Heart right ventricle (tissue), 16 donors: ENCODE measurements at regions not wholly inside any gene's neighbourhood (a gene's known extent, or its start where the extent isn't known, plus 50 kb on each side); places are given as distances from the start of the nearest gene placed in this dataset.

Experiments used
- ATAC-seq, 8 donors: fragments of 200-7000 bp; cut with Tn5 transposase; one replicate each; pipeline ENCODE4 v1.9.1; 2020; ENCODE audit warnings: mild to moderate bottlenecking in 8 of 8, moderate library complexity in 8 of 8, moderate number of reproducible peaks in 1 of 8
- DNase-seq, 2 donors: peaks; one replicate each; pipeline ENCODE4 v3.0.0-alpha.2; 2020
- H3K27ac ChIP-seq, 10 donors: fragments of 200-600 bp; sonication (generic) in 2 of 10; one replicate each; pipeline versions ENCODE4 v1.5.0 to v1.8.0; 2020 to 2022; ENCODE audit warnings: mild to moderate bottlenecking in 3 of 10
- H3K27me3 ChIP-seq, 7 donors: fragments of 200-600 bp; one replicate each; pipeline ENCODE4 v1.8.0; 2021 to 2022; ENCODE audit warnings: mild to moderate bottlenecking in 2 of 7
- H3K36me3 ChIP-seq, 9 donors: fragments of 200-600 bp; sonication (generic) in 1 of 9; one replicate each; pipeline versions ENCODE4 v1.5.0 to v1.8.0; 2020 to 2022; ENCODE audit warnings: mild to moderate bottlenecking in 2 of 9
- H3K4me1 ChIP-seq, 9 donors: fragments of 200-600 bp; sonication (generic) in 1 of 9; one replicate each; pipeline versions ENCODE4 v1.5.0 to v1.8.0; 2020 to 2022; ENCODE audit warnings: mild to moderate bottlenecking in 4 of 9
- H3K4me3 ChIP-seq, 10 donors: fragments of 200-600 bp; sonication (generic) in 2 of 10; one replicate each; pipeline versions ENCODE4 v1.5.0 to v1.8.0; 2020 to 2022; ENCODE audit warnings: mild to moderate bottlenecking in 7 of 10, moderate library complexity in 2 of 10
- H3K9me3 ChIP-seq, 11 donors: fragments of 200-600 bp in 10 of 11; sonication (generic) in 2 of 11; one replicate each; pipeline versions ENCODE4 v1.5.0 to v1.8.0; 2013 to 2022; ENCODE audit warnings: mild to moderate bottlenecking in 2 of 11, control low read depth in 1 of 11, moderate library complexity in 1 of 11
- CTCF ChIP-seq, 9 donors: fragments of 200-600 bp; sonication (generic) in 2 of 9; IDR thresholded peaks; one replicate each; pipeline versions ENCODE4 v1.5.0 to v1.8.0; 2021 to 2022; ENCODE audit warnings: antibody characterized with exemption in 9 of 9, mild to moderate bottlenecking in 5 of 9, moderate library complexity in 1 of 9
- WGBS, 2 donors: extraction: QIAGEN DNeasy Blood & Tissue Kit; methylation state at CpG; one replicate each; pipeline ENCODE4 v1.1.7; 2013; ENCODE audit warnings: inconsistent platforms in 1 of 2; 5-methylcytosine and 5-hydroxymethylcytosine counted together
- intact Hi-C, 10 donors: fragments of 100-400 bp; cut with DNase I; formaldehyde crosslinking; loops; one replicate each; pipeline versions ENCODE4 v1.11.1 to v1.14.2; 2022
- donor health status: Arrhythmogenic right ventricular cardiomyopathy.
- donor health status: ischemic (EF 13 %, LVEDD 7.1; RV severe dilation, severe dysfunction).
- donor health status: healthy with polysubstance abuse.
- donor health status: DM: no; HTN: yes; CAD: no.
- donor health status: DM: no; HTN: no; CAD: no.
- donor health status: ischemic (EF 25% LVEDD 6.9; RV normal size, moderate dysfunction).
- donor health status: ischemic (EF 25% LVEDD 5.7; RV mildly dilated, moderate dysfunction).
- donor health status: healthy.
- donor health status: DM: yes; HTN: yes; CAD: no.
- donor health status: Ischemic cardiomyopathy.
- donor health status: ischemic (EF 35%, LVEDD 5.7; RV mildly dilated, moderate dysfunction).
- donor health status: nonischemic (EF 11% LVEDD 7.7; RV severe dilation, severe dysfunction).
- donor health status: DM: yes; HTN: yes; CAD: no.
- donor health status: PGD.
- donor health status: ischemic (EF 29% LVEDD 5.4; RV normal size, mild dysfunction).
- donor health status: nonischemic (EF 23%, LVEDD 6.1; RV moderate dilation, normal function).

- WGBS, 2 donors = 73 to 80% methylated on average over 9 of the region's 9 CpGs
- intact Hi-C loops = loop anchor here in 7 of 10 donors (5.0 to 10.0 kb wide), 11 partner anchors 95 to 805 kb away; partner anchors contain the start of gene GATA6 (in 1 of the 7)
- H3K4me1 ChIP-seq = peaks cover 0 to 19% (median 0%) of the 10 kb centered on the region in 9 donors
- ATAC-seq (no peak), DNase-seq (no peak)
- TF ChIP-seq CTCF (IDR thresholded peaks at IDR 0.05) = no peak
- H3K36me3 ChIP-seq = no peaks in the 10 kb centered on the region
- H3K4me3 ChIP-seq = no peak overlapping the region
- H3K9me3 ChIP-seq = no peaks in the 10 kb centered on the region
- no peak overlapping the region for H3K27ac ChIP-seq
- H3K27me3 ChIP-seq = no peaks in the 10 kb centered on the region
These were observed 233.5 kb upstream of the RBBP8 start for GRCh38 chr18:22699629-22700028.

- Histone ChIP-seq H3K36me3 (no peaks in the 10 kb centered on the region), H3K27me3 (no peaks in the 10 kb centered on the region), H3K4me3 (no peak overlapping the region), H3K27ac (no peak overlapping the region), H3K9me3 (peaks cover 0 to 1% (median 0%) of the 10 kb centered on the region in 11 donors), H3K4me1 (peaks cover 0 to 20% (median 3%) of the 10 kb centered on the region in 9 donors)
- DNase-seq = no peak
- no peak for TF ChIP-seq CTCF (IDR thresholded peaks at IDR 0.05)
- no peak for ATAC-seq
- intact Hi-C loops = loop anchor here in 6 of 10 donors (5.0 to 10.0 kb wide), 9 partner anchors 96 to 806 kb away; partner anchors contain the start of gene GATA6 (in 1 of the 6)
- 93 to 96% methylated on average over 1 of the region's 1 CpG for WGBS, 2 donors
These were observed 232.2 kb upstream of the RBBP8 start for GRCh38 chr18:22700920-22701319.

- TF ChIP-seq CTCF (IDR thresholded peaks at IDR 0.05) = no peak
- intact Hi-C loops = loop anchor here in 6 of 10 donors (5.0 to 10.0 kb wide), 9 partner anchors 97 to 807 kb away; partner anchors contain the start of gene GATA6 (in 1 of the 6)
- Histone ChIP-seq H3K36me3 (no peaks in the 10 kb centered on the region), H3K4me3 (no peak overlapping the region), H3K4me1 (peaks cover 0 to 20% (median 3%) of the 10 kb centered on the region in 9 donors), H3K27me3 (no peaks in the 10 kb centered on the region), H3K9me3 (peaks cover 0 to 5% (median 0%) of the 10 kb centered on the region in 11 donors), H3K27ac (no peak overlapping the region)
- 82 to 90% methylated on average over 6 of the region's 6 CpGs for WGBS, 2 donors
- no peak for ATAC-seq
- DNase-seq = no peak
These were observed 231.8 kb upstream of the RBBP8 start for GRCh38 chr18:22701326-22701725.

GRCh38 chr18:22701795-22702194, 231.3 kb upstream of the RBBP8 start:
- intact Hi-C loops = loop anchor here in 6 of 10 donors (5.0 to 10.0 kb wide), 9 partner anchors 97 to 807 kb away; partner anchors contain the start of gene GATA6 (in 1 of the 6)
- no peak for ATAC-seq

More at GRCh38 chr18:22701795-22702194, 231.3 kb upstream of the RBBP8 start:
- Histone ChIP-seq H3K27me3 (no peaks in the 10 kb centered on the region), H3K27ac (no peak overlapping the region), H3K4me3 (no peak overlapping the region), H3K9me3 (peaks cover 0 to 5% (median 0%) of the 10 kb centered on the region in 11 donors), H3K4me1 (peaks cover 0 to 22% (median 3%) of the 10 kb centered on the region in 9 donors), H3K36me3 (no peaks in the 10 kb centered on the region)
- no peak for TF ChIP-seq CTCF (IDR thresholded peaks at IDR 0.05)
- WGBS, 2 donors = 52 to 53% methylated on average over 4 of the region's 4 CpGs
- no peak for DNase-seq
